ENCODE measurements at regions not wholly inside any gene's neighbourhood (a gene's known extent, or its start where the extent isn't known, plus 50 kb on each side); places are given as distances from the start of the nearest gene placed in this dataset.

DNA sequence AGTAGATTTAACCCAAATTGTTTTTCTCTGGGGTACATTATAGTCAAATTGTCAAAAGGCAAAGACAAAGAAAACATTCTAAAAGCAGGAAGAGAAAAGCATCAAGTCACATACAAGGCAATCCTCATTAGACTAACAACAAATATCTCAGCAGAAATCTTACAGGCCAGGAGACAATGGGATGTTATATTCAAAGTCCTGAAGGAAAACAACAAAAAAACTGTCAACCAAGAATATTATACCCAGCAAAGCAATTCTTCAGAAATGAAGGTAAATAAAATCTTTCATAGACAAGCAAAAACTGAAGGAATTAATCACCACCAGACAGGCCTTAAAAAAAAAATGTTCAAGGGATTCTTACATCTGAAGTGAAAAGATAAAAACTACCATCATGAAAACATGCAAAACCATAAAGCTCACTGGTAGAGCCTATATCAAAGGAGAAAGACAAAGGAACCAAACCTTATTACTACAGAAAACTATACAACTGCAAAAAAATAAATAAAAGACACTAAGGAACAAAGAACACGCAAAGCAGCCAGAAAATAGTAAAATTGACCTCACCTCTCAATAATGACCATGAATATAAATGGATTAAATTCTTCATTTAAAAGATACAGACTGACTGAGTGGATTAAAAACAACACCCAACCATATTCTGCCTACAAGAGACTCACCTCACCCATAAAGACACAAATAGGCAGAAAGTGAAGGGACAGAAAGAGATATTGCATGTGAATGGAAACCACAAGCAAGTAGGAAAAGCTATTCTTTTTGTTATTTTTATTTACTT lies 113.8 kb upstream of the ZC3H11B start (continued):
- TF ChIP-seq, protein P1, sequence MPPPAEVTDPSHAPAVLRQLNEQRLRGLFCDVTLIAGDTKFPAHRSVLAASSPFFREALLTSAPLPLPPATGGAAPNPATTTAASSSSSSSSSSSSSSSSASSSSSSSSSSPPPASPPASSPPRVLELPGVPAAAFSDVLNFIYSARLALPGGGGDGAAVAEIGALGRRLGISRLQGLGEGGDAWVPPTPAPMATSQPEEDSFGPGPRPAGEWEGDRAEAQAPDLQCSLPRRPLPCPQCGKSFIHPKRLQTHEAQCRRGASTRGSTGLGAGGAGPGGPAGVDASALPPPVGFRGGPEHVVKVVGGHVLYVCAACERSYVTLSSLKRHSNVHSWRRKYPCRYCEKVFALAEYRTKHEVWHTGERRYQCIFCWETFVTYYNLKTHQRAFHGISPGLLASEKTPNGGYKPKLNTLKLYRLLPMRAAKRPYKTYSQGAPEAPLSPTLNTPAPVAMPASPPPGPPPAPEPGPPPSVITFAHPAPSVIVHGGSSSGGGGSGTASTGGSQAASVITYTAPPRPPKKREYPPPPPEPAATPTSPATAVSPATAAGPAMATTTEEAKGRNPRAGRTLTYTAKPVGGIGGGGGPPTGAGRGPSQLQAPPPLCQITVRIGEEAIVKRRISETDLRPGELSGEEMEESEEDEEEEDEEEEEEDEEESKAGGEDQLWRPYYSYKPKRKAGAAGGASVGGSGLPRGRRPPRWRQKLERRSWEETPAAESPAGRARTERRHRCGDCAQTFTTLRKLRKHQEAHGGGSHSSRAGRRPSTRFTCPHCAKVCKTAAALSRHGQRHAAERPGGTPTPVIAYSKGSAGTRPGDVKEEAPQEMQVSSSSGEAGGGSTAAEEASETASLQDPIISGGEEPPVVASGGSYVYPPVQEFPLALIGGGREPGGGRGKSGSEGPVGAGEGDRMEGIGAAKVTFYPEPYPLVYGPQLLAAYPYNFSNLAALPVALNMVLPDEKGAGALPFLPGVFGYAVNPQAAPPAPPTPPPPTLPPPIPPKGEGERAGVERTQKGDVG (CRISPR knock-in tag; IDR thresholded peaks at IDR 0.05) = no peak
- TF ChIP-seq POU2F2 (IDR thresholded peaks at IDR 0.05; ENCODE audit: borderline replicate concordance, low read depth, low read length) = no peak

DNA sequence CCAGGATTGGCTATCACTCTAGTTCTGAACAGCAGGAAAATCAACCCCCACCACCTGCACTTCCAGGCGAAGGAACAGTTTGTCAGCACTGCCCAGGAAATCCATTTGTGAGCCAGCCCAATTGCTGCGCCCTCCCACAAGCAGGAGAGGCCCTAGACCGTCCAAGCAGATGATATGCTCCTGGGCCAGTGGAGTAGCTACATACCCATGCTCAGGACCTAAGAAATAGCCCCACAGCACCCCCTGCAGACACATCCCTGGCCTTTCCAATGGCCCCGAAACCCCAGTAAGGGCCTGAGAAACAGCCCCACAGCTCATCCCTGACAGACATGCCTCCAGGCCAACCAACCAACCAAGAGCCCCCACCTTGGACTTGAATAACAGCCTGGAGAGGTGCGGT lies 111.5 kb upstream of the ZC3H11B start:
- 18% methylated on average over 5 of the region's 5 CpGs for WGBS (ENCODE audit: insufficient coverage, insufficient replicate concordance, low lambda C conversion rate, missing lambda C conversion rate)
- no peaks in the 10 kb centered on the region for H3K36me3 ChIP-seq (ENCODE audit: control insufficient read depth in 2 of 2, insufficient read depth in 2 of 2, low read length in 1 of 2)
- SMC1A ChIA-PET (ENCODE audit: uncharacterized antibody, unreplicated experiment) = no interaction called here
- in situ Hi-C loops (cut with MboI) = no loop called here
- no peaks in the 10 kb centered on the region for H3K4me1 ChIP-seq (ENCODE audit: control insufficient read depth, insufficient read depth, low read length)
- no peaks in the 10 kb centered on the region; the same call in 1 of the 3 replicates for H3K9me3 ChIP-seq (replicated peaks; ENCODE audit: control insufficient read depth, insufficient read depth, low read length)
- POLR2A ChIA-PET = no interaction called here
- H3K9ac ChIP-seq (ENCODE audit: control insufficient read depth, insufficient read depth, low read length) = no peak overlapping the region
- H3K79me2 ChIP-seq (ENCODE audit: control insufficient read depth, insufficient read depth, low read length) = no peaks in the 10 kb centered on the region
- no TSS peak for BruUV-seq (replicated peaks)
- no peak for TF ChIP-seq POLR2AphosphoS2 (IDR thresholded peaks at IDR 0.05; ENCODE audit: low read depth, low read length)
- TF ChIP-seq, protein P2, sequence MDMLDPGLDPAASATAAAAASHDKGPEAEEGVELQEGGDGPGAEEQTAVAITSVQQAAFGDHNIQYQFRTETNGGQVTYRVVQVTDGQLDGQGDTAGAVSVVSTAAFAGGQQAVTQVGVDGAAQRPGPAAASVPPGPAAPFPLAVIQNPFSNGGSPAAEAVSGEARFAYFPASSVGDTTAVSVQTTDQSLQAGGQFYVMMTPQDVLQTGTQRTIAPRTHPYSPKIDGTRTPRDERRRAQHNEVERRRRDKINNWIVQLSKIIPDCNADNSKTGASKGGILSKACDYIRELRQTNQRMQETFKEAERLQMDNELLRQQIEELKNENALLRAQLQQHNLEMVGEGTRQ (IDR thresholded peaks at IDR 0.05; ENCODE audit: borderline replicate concordance, low read depth, low read length) = no peak
- TF ChIP-seq, protein P3, sequence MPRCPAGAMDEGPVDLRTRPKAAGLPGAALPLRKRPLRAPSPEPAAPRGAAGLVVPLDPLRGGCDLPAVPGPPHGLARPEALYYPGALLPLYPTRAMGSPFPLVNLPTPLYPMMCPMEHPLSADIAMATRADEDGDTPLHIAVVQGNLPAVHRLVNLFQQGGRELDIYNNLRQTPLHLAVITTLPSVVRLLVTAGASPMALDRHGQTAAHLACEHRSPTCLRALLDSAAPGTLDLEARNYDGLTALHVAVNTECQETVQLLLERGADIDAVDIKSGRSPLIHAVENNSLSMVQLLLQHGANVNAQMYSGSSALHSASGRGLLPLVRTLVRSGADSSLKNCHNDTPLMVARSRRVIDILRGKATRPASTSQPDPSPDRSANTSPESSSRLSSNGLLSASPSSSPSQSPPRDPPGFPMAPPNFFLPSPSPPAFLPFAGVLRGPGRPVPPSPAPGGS (IDR thresholded peaks at IDR 0.05; ENCODE audit: borderline replicate concordance, insufficient read depth, low read depth, low read length, poor library complexity, severe bottlenecking) = no peak
- no peak for TF ChIP-seq STAT1 (conservative IDR thresholded peaks at IDR 0.05)
- TF ChIP-seq PAX8 (IDR thresholded peaks at IDR 0.05) = no peak
- no peak for TF ChIP-seq ZNF217 (IDR thresholded peaks at IDR 0.05)
- TF ChIP-seq HDAC6 (IDR thresholded peaks at IDR 0.05; ENCODE audit: unreplicated experiment) = no peak
- TF ChIP-seq, protein P4, sequence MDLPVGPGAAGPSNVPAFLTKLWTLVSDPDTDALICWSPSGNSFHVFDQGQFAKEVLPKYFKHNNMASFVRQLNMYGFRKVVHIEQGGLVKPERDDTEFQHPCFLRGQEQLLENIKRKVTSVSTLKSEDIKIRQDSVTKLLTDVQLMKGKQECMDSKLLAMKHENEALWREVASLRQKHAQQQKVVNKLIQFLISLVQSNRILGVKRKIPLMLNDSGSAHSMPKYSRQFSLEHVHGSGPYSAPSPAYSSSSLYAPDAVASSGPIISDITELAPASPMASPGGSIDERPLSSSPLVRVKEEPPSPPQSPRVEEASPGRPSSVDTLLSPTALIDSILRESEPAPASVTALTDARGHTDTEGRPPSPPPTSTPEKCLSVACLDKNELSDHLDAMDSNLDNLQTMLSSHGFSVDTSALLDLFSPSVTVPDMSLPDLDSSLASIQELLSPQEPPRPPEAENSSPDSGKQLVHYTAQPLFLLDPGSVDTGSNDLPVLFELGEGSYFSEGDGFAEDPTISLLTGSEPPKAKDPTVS (IDR thresholded peaks at IDR 0.05; ENCODE audit: low read depth, low read length) = no peak
- TF ChIP-seq TCF12 (IDR thresholded peaks at IDR 0.05; ENCODE audit: low read depth, low read length) = no peak
- TF ChIP-seq RFX5 (IDR thresholded peaks at IDR 0.05; ENCODE audit: low read depth, low read length) = no peak
- TF ChIP-seq IKZF2 (IDR thresholded peaks at IDR 0.05) = no peak
- FAIRE-seq = no peak
- H3K27me3 ChIP-seq (replicated peaks in 1 of 2; ENCODE audit: control insufficient read depth in 2 of 2, insufficient read depth in 2 of 2, low read length in 1 of 2) = no peaks in the 10 kb centered on the region
- CTCF ChIA-PET = no interaction called here
- RAD21 ChIA-PET (ENCODE audit: unreplicated experiment) = no interaction called here
- no peak overlapping the region for H2AFZ ChIP-seq (ENCODE audit: control insufficient read depth, low read depth, low read length)
- no peak for DNase-seq (ENCODE audit: low read depth, low spot score)
- no peak overlapping the region for H3K27ac ChIP-seq (ENCODE audit: control insufficient read depth, insufficient read depth)
- no peaks in the 10 kb centered on the region for H4K20me1 ChIP-seq (ENCODE audit: control insufficient read depth, insufficient read depth)
- intact Hi-C loops (cut with micrococcal nuclease; ENCODE audit: unreplicated experiment) = no loop called here
- H3K4me3 ChIP-seq = no peak overlapping the region
- ATAC-seq = no peak
- no peak overlapping the region for H3K4me2 ChIP-seq (ENCODE audit: control insufficient read depth, insufficient read depth)

Measured in GM12878 (cell line).